Activated T-helper 2 cell treated with anti-CD3 and anti-CD28 coated beads, Interferon-gamma antibody, Interleukin-2, Interleukin-4, amounts not matched to agents 10 μg/mL and 5 μg/mL and 100 μg/mL, durations not matched to agents 14 hours and 24 hours and 36 hours (primary cell): ENCODE measurements at regions not wholly inside any gene's neighbourhood (a gene's known extent, or its start where the extent isn't known, plus 50 kb on each side); places are given as distances from the start of the nearest gene placed in this dataset.
"Not testable (repeated sequence)": the region's sequence is repeated elsewhere in the genome, so short reads cannot be mapped to it uniquely, and the experiment has no call there.

Experiments used
- DNase-seq: peaks from one replicate; pipeline ENCODE4 v3.0.0; 2021; ENCODE audit warnings: low spot score
- H3K27ac Mint-ChIP-seq: one replicate; pipeline ENCODE4 v1.8.0; 2021; ENCODE audit warnings: mixed read lengths
- H3K27me3 Mint-ChIP-seq: one replicate; pipeline ENCODE4 v1.8.0; 2021; ENCODE audit warnings: low read depth, mixed read lengths
- H3K36me3 Mint-ChIP-seq: one replicate; pipeline ENCODE4 v1.8.0; 2021; ENCODE audit warnings: low read depth, mixed read lengths
- H3K4me1 Mint-ChIP-seq: one replicate; pipeline ENCODE4 v1.8.0; 2021; ENCODE audit warnings: low read depth, mixed read lengths
- H3K4me3 Mint-ChIP-seq: one replicate; pipeline ENCODE4 v1.8.0; 2021; ENCODE audit warnings: low read depth, mild to moderate bottlenecking, moderate library complexity, mixed read lengths
- H3K9me3 Mint-ChIP-seq: one replicate; pipeline ENCODE4 v1.8.0; 2021; ENCODE audit warnings: mixed read lengths
- intact Hi-C: fragments of 100-400 bp; cut with micrococcal nuclease; formaldehyde crosslinking; loops from one replicate; pipeline ENCODE4 v1.15.1; 2023

GRCh38 chr5:102623329-102624065 is 124.7 kb upstream of the SLCO6A1 start:
- H3K27ac Mint-ChIP-seq = no peak overlapping the region
- peaks cover 2% of the 10 kb centered on the region for H3K27me3 Mint-ChIP-seq
- H3K9me3 Mint-ChIP-seq = no peaks in the 10 kb centered on the region
- intact Hi-C loops = no loop called here
- no peaks in the 10 kb centered on the region for H3K36me3 Mint-ChIP-seq
- H3K4me3 Mint-ChIP-seq = no peak overlapping the region
- no peaks in the 10 kb centered on the region for H3K4me1 Mint-ChIP-seq
- no peak for DNase-seq

- H3K4me3 Mint-ChIP-seq = no peak overlapping the region
- H3K27ac Mint-ChIP-seq = no peak overlapping the region
- no peaks in the 10 kb centered on the region for H3K36me3 Mint-ChIP-seq
- no peaks in the 10 kb centered on the region for H3K4me1 Mint-ChIP-seq
- intact Hi-C loops = no loop called here
- DNase-seq = no peak
- H3K9me3 Mint-ChIP-seq = no peaks in the 10 kb centered on the region
- H3K27me3 Mint-ChIP-seq = peaks cover 2% of the 10 kb centered on the region
Observed at GRCh38 chr5:102624405-102624804, 125.6 kb upstream of the SLCO6A1 start.

GRCh38 chr5:102625468-102625867 is 126.7 kb upstream of the SLCO6A1 start:
- Mint-ChIP-seq H3K27me3 (peaks cover 2% of the 10 kb centered on the region), H3K9me3 (no peaks in the 10 kb centered on the region), H3K36me3 (no peaks in the 10 kb centered on the region), H3K4me1 (no peaks in the 10 kb centered on the region), H3K4me3 (no peak overlapping the region), H3K27ac (no peak overlapping the region)
- intact Hi-C loops = no loop called here
- no peak for DNase-seq

- Mint-ChIP-seq H3K4me1 (no peaks in the 10 kb centered on the region), H3K4me3 (no peak overlapping the region), H3K9me3 (no peaks in the 10 kb centered on the region), H3K36me3 (no peaks in the 10 kb centered on the region), H3K27ac (no peak overlapping the region), H3K27me3 (peaks cover 2% of the 10 kb centered on the region)
- no peak for DNase-seq
- intact Hi-C loops = no loop called here
Observed at GRCh38 chr5:102625928-102626327, 127.1 kb upstream of the SLCO6A1 start.

- Mint-ChIP-seq H3K9me3 (no peaks in the 10 kb centered on the region), H3K27me3 (peaks cover 2% of the 10 kb centered on the region), H3K4me1 (no peaks in the 10 kb centered on the region), H3K27ac (no peak overlapping the region), H3K4me3 (no peak overlapping the region), H3K36me3 (no peaks in the 10 kb centered on the region)
- intact Hi-C loops = no loop called here
- no peak for DNase-seq
Observed at GRCh38 chr5:102627315-102627714, 127.8 kb upstream of the PAM start.

- DNase-seq = no peak
- Mint-ChIP-seq H3K4me1 (no peaks in the 10 kb centered on the region), H3K27ac (no peak overlapping the region), H3K36me3 (no peaks in the 10 kb centered on the region), H3K27me3 (peaks cover 2% of the 10 kb centered on the region), H3K9me3 (no peaks in the 10 kb centered on the region), H3K4me3 (no peak overlapping the region)
- intact Hi-C loops = no loop called here
Observed at GRCh38 chr5:102628441-102629175, 126.5 kb upstream of the PAM start.

GRCh38 chr5:102629827-102630605 is 125.1 kb upstream of the PAM start:
- DNase-seq = no peak
- H3K9me3 Mint-ChIP-seq = no peaks in the 10 kb centered on the region
- no peak overlapping the region for H3K27ac Mint-ChIP-seq
- intact Hi-C loops = no loop called here
- no peak overlapping the region for H3K4me3 Mint-ChIP-seq
- no peaks in the 10 kb centered on the region for H3K36me3 Mint-ChIP-seq
- no peaks in the 10 kb centered on the region for H3K4me1 Mint-ChIP-seq
- no peaks in the 10 kb centered on the region for H3K27me3 Mint-ChIP-seq

GRCh38 chr5:102635399-102635798 is 119.7 kb upstream of the PAM start:
- H3K9me3 Mint-ChIP-seq, H3K27ac Mint-ChIP-seq, H3K36me3 Mint-ChIP-seq, intact Hi-C loops, H3K27me3 Mint-ChIP-seq, H3K4me3 Mint-ChIP-seq, DNase-seq, H3K4me1 Mint-ChIP-seq: not testable (repeated sequence)

GRCh38 chr5:102638316-102638715 is 116.8 kb upstream of the PAM start:
- H3K4me3 Mint-ChIP-seq = no peak overlapping the region
- no peaks in the 10 kb centered on the region for H3K27me3 Mint-ChIP-seq
- H3K9me3 Mint-ChIP-seq = no peaks in the 10 kb centered on the region
- no peaks in the 10 kb centered on the region for H3K4me1 Mint-ChIP-seq
- no peak for DNase-seq
- H3K36me3 Mint-ChIP-seq = no peaks in the 10 kb centered on the region
- H3K27ac Mint-ChIP-seq = no peak overlapping the region
- intact Hi-C loops = no loop called here

- intact Hi-C loops = no loop called here
- no peak overlapping the region for H3K4me3 Mint-ChIP-seq
- H3K4me1 Mint-ChIP-seq = no peaks in the 10 kb centered on the region
- no peaks in the 10 kb centered on the region for H3K9me3 Mint-ChIP-seq
- no peak overlapping the region for H3K27ac Mint-ChIP-seq
- no peaks in the 10 kb centered on the region for H3K36me3 Mint-ChIP-seq
- H3K27me3 Mint-ChIP-seq = peaks cover 2% of the 10 kb centered on the region
- no peak for DNase-seq
Observed at GRCh38 chr5:102638912-102639652, 116.0 kb upstream of the PAM start.

GRCh38 chr5:102649731-102650130 is 105.4 kb upstream of the PAM start:
- intact Hi-C loops = no loop called here
- no peaks in the 10 kb centered on the region for H3K36me3 Mint-ChIP-seq
- no peak overlapping the region for H3K27ac Mint-ChIP-seq
- no peaks in the 10 kb centered on the region for H3K9me3 Mint-ChIP-seq
- no peaks in the 10 kb centered on the region for H3K4me1 Mint-ChIP-seq
- no peak for DNase-seq
- H3K4me3 Mint-ChIP-seq = no peak overlapping the region
- H3K27me3 Mint-ChIP-seq = peaks cover 11% of the 10 kb centered on the region

- Mint-ChIP-seq H3K9me3 (no peaks in the 10 kb centered on the region), H3K27me3 (peaks cover 9% of the 10 kb centered on the region), H3K36me3 (no peaks in the 10 kb centered on the region), H3K4me1 (no peaks in the 10 kb centered on the region), H3K4me3 (no peak overlapping the region), H3K27ac (no peak overlapping the region)
- DNase-seq = no peak
- intact Hi-C loops = no loop called here
Observed at GRCh38 chr5:102651466-102651865, 103.6 kb upstream of the PAM start.
